Hematopoietic multipotent progenitor cell treated with erythropoietin and hydrocortisone succinate and interleukin-3 and kit ligand, for 17 days (in vitro differentiated cells): ENCODE measurements at regions not wholly inside any gene's neighbourhood (a gene's known extent, or its start where the extent isn't known, plus 50 kb on each side); places are given as distances from the start of the nearest gene placed in this dataset.

Experiments
- DNase-seq: peaks from one replicate; pipeline ENCODE4 v3.0.0-alpha.2; 2015; ENCODE audit warnings: low spot score

DNA sequence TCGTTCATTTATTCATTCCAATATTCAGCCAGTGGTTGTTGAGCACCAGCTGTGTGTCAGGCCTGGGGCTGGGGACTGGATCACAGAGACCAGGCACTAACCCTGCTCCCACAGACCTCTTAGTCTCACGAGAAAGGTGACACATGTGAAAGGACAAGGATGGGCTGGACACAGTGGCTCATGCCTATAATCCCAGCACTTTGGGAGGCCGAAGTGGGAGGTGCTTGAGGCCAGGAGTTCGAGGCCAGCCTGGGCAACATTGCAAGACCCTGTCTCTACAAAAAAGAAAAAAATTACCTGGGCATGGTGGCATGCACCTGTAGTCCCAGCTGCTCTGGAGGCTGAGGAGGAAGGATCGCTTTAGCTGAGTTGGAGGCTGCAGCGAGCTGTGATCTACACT lies 105.9 kb upstream of the SDK1 start:
- DNase-seq, result no peak

DNA sequence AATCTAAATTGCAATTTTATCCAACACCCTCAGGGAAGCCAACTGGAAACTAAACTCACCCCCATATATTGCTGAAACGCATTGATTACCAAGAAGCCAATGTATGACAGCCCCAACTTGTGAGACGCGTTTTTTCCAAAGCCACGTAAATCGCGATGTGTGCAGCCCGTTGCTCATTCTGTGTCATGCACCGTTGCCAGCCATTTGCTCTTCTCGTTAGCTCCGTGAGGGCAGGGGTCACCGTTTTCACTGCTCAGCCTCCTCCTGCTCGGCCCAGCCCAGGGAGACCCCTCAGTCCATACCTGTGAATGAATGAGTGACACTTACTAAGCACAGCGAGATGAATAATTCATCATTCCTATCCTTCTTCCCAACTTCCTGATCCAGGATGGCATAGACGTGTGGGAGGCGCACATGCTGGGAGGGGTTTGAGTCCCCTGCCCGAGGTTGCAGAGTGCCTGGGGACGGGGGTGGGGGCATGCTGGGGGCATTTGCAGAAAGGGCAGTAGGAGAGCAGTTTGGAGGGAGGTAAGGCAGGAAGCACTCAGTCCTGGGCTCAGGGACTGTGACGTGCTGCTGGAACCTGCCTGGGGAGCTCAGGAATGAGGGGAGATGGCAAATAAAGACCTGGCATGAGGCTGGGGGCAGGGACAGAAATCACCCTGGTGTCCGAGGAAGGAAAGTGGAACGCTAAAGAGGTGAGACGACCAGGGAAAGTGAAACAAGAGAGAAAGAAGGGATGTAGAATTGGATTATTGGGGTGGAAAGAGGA lies 104.2 kb upstream of the SDK1 start:
- no peak for DNase-seq

DNA sequence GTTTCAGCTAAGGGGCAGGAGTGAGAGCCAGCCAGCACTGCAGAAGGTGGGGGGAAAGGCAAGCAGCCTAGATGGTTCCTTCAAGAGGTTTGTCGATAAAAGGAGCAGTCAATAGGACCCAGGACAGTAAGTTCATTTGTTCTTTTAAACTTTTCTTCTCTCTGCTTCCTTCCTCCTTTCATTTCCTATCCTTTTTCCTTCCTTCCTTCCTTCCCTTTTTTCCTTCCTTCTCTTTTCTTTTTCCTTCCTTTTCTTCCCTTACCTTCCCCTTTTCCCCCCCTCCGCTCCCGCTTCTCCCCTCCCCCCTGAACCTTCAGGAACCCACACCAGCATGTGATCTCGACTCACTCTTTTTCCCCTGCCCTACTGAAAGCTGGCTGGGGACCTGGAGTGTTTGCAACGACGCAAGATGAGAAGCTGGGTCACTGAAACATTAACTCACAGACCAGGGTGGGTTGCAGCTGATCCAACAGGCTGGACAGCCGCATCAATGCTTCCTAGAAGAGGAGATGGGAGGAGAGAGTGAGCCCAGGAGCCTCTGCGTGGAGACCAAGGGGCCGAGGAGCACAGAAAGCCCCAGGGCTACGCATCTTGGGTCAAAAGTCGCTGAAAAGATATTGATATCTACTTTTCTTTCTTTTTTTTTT lies 103.4 kb upstream of the SDK1 start:
- DNase-seq, result no peak

DNA sequence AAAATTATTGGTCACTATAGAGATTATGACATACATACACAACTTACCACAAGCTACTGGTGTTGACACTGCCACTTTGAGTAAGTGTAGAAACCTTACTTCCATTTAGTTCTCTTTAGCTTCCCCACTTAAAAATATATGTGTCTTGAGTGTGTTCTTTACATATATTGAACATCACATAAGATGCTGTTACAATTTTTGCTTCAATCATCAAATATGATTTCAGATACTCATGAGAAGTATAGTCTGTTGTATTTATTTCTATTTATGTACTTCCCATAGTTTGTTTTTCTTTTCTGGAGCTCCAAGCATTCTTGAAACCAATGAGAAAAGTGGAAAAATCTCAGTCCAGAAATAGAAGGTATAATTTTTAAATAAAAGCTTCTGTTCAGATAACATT lies 102.7 kb upstream of the SDK1 start:
- no peak for DNase-seq

DNA sequence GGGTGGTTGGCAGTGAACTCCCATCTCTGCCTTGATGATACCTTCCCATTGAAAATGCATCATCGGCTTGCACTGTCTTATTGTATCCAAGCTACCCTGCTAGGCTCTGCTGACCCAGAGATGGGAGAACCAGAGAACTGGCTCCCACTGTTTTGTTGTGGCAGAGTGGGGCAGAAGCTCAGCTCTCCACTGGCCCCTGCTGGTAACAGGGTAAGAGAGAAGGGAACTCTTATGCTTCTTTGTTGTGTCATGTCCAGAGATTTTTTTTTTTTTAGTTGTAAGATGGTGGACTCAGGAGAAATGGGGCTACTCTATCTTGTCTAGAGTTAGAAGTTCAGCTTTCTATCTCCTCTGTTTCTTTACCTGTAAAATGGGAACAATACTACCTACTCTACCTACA lies 100.5 kb upstream of the SDK1 start:
- DNase-seq, result no peak

GRCh38 chr7:3201306-3201705 lies 99.7 kb upstream of the SDK1 start:
- no peak for DNase-seq

- DNase-seq, result no peak
These were observed 98.9 kb upstream of the SDK1 start for GRCh38 chr7:3201937-3202710.

- no peak for DNase-seq
These were observed 96.5 kb upstream of the SDK1 start for GRCh38 chr7:3204526-3204925.

- DNase-seq, result no peak
These were observed 95.0 kb upstream of the SDK1 start for GRCh38 chr7:3206101-3206500.

DNA sequence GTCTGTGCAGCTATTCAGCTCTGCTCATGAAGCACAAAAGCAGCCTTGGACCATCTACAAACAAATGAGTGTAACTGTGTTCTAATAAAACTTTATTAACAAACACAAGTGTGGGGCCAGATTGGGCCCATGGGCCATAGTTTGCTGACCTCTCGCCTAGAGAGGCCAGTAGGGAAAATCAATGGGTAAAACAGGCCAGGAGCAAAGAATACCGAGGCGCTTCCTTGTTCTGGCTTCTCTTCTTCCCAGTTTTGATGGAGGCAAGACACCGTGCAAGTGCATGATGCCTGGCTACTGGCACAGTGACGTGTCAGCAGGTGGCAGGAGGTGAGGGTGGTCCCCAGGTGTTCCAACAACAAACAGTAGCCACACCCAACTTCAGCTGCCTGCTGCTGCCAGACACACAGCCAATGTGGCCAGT lies 94.3 kb upstream of the SDK1 start:
- DNase-seq, result no peak

GRCh38 chr7:3207387-3207902 lies 93.6 kb upstream of the SDK1 start:
- no peak for DNase-seq

GRCh38 chr7:3210531-3210930 lies 90.5 kb upstream of the SDK1 start:
- no peak for DNase-seq

- DNase-seq, result no peak
These were observed 87.0 kb upstream of the SDK1 start for GRCh38 chr7:3214090-3214413.

DNA sequence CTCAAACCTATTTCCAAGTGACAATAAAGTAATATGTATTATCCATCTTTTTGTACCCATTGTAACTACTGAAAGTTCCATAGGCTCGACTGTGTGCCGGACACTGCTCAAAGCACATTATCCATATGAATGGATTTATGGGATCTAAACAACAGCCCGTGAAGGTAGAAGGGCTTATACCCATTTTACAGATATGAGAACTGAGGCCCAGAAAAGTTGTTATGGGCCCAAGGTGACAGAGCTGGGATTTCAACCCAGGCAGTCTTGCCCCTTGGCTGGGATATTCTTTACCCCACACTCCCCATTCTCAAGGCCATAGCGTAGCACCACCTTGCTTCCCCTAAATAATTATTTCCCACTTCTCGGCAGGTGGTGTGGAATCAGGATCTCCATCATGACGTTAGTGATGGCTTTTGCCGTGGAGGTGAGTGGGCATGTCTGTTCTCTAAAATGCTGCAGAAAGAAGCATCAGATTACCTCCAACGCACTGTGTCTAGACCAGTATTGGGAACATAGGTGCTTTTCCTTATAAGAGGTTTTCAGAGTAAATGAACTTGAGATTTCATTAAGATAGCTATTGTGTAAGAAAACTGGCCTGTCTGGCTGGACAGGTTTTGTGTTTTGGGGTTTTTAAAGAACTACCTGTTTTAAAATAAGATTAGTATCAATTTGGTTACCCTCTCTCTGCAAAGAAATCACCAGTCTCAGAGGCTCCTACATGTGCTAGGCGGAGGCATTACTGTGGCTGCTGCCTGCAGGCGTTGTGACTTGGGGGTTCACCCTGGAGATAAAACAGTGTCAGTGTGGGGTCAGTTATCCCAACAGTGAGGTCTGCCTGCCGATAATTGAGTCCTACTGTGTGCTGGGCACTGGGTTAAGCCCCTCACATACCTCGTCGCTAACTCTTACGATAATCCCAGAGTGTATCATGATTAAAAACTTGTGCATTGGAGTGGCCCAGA lies 85.1 kb upstream of the SDK1 start:
- no peak for DNase-seq

- no peak for DNase-seq
These were observed 83.9 kb upstream of the SDK1 start for GRCh38 chr7:3217166-3217565.

DNA sequence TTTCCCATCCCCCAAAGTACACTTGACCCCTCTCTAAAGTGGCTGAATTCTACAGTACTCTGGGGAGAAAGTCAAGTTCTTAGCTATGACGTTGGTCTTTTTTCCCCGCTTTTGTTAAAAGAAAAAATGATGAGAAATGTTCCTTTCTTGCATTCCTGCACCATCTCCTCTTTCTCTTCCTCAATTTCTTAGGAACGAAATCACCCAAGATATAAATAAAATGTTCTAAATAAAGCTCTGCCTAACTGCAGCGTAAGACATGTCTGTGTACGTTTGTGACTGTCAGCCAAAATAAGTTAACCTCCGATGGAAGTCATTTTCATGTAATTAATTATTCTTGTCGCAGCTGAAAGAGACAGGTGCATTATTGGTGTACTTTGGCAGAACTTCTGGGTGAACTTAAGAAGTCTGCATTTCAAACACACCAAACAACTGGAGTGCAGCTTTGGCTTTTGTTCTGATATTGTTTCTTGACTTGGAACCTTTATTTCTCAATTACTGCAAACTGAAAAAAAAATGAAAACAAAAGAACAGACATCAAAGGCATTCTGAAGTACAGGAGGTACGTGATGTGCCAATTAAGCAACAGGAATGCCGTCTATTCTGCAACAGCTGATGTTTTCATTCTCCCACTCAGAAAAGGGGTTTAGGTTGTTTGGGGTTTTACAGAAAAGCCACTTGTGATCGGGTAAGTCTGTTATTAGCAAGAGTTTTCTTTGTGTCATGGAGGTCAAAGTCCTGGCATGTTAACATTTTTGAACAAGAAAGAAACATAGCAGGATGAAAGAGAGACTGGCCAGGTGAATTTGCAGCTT lies 82.4 kb upstream of the SDK1 start:
- DNase-seq, result no peak

- DNase-seq, result no peak
These were observed 71.1 kb upstream of the SDK1 start for GRCh38 chr7:3229904-3230470.

- DNase-seq, result no peak
These were observed 70.1 kb upstream of the SDK1 start for GRCh38 chr7:3230908-3231307.

GRCh38 chr7:3232228-3232627 lies 68.8 kb upstream of the SDK1 start:
- DNase-seq, result no peak

DNA sequence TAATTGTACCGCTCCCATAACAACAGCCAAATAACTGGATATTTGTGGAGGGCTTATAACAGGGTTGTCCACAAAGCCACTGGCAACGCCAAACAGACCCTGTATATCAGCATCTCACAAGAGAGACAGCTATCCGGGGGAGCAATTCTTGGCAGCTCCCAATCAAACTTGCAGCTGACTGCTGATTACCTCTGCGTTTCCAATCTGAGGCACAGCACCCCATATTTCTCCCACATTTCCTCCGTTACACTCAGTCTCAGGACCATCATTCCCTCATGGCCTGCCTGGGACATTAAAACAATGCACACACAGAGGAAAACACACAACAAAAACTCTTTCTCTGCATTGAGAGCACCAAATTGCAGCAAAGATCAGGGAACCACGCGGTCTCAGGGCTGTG lies 67.8 kb upstream of the SDK1 start:
- no peak for DNase-seq

DNA sequence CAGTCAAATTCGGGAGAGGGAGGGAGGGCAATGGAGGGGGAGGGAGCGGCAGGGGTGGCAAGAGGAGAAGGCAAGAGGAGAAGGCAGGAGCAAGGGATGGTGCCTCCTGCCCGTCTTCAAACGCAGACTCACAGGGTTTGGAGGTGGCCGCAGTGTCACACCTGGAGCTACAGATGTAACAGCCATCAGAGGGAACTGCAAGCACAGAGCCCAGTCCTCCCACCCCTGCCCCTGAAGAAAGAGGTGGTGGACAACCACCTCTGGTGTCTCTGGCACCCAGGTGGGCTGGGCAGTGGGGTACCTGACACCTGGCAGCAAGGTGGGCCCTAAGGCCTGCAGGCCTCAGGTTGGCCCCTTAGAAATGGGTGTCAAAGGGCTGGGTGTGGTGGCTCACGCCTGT lies 67.0 kb upstream of the SDK1 start:
- no peak for DNase-seq
